NCI-H2107 treated with DMSO at 0.1 percent for 48 hours (cell line): ENCODE measurements at regions not wholly inside any gene's neighbourhood (a gene's known extent, or its start where the extent isn't known, plus 50 kb on each side); places are given as distances from the start of the nearest gene placed in this dataset.
"Not testable (repeated sequence)": the region's sequence is repeated elsewhere in the genome, so short reads cannot be mapped to it uniquely, and the experiment has no call there.

ENCODE experiments used
- DNase-seq: peaks from one replicate; lab custom pipeline; 2025; ENCODE audit not compliant: unreplicated experiment; lab: John Stamatoyannopoulos, UW

DNA sequence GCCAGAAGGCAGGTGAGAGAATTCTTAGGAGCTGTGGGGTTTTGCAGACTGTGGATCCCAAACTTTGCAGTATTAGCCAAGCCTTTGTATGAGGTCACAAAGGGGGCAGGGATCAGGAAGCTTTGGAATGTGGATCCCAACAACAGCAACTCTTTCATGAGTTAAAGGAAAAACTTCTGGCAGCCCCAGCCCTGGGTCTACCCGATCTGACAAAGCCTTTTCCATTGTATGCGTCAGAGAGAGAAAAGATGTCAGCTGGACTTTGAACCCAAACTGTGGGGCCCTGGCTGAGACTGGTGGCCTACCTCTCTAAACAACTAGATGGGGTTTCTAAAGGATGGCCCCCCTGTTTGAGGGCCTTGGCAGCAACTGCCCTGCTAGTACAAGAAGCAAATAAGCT, 101.8 kb upstream of the OSBPL11 start:
- not testable (repeated sequence) for DNase-seq

DNA sequence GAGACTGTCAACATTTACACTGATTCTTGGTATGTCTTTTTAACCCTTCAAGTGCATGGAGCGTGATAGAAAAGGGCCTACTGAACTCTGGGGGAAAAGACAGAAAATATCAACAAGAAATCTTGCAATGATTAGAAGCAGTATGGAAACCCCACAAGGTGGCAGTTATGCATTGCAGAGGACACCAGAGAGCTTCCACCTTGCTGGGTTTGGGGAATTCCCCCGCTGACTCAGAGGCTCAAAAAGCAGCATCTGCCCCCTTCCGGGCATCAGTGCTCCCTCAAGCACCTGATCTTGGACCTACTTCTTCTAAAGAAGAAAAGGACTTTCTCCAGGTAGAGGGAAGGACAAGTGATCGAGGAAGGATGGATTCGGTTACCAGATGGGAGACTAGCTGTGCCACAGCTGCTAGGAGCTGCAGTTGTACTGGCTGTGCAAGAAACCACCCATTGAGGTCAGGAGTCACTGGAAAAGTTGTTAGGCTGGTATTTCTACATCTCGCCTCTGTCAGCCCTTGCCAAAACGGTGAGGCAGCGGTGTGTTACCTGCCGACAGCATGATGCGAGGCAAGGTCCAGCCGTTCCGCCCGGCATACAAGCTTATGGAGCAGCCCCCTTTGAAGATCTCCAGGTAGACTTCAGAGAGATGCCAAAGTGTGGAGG, 102.8 kb upstream of the OSBPL11 start:
- not testable (repeated sequence) for DNase-seq

DNA sequence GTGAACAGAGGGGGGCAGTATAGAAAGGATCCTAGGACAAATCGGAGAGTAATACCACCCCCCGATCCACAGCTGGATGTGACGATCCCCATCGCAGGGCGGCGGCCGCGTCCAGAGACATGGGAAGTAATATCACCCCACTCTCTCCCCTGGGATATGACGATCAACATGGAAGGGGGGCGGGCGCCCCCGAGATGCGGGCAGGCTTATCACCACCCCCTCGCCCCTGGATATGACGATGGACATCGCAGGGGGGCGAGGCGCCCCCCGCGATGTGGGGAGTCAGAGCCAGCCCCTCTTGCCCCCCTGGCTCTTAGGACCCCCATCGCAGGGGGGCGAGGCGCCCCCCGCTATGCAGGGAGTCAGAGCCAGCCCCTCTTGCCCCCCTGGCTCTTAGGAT, 120.4 kb upstream of the OSBPL11 start:
- no peak for DNase-seq

DNA sequence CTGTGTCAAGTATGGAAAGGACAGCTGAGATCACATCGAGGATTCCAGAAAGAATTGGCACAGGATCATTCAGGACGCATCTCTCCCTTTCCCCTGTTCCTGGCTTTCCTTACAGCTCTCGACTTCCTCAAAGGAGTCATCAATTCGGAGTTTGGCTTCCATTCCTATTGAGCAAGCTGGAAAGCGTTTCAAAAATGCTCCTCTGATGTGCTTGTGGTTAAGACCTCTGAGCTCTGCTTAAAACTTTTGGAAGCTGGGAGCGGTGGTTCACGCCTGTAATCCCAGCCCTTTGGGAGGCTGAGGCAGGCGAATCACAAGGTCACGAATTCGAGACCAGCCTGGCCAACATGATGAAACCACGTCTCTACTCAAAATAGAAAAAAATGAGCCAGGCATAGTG, 136.9 kb upstream of the OSBPL11 start:
- DNase-seq, result not testable (repeated sequence)

DNA sequence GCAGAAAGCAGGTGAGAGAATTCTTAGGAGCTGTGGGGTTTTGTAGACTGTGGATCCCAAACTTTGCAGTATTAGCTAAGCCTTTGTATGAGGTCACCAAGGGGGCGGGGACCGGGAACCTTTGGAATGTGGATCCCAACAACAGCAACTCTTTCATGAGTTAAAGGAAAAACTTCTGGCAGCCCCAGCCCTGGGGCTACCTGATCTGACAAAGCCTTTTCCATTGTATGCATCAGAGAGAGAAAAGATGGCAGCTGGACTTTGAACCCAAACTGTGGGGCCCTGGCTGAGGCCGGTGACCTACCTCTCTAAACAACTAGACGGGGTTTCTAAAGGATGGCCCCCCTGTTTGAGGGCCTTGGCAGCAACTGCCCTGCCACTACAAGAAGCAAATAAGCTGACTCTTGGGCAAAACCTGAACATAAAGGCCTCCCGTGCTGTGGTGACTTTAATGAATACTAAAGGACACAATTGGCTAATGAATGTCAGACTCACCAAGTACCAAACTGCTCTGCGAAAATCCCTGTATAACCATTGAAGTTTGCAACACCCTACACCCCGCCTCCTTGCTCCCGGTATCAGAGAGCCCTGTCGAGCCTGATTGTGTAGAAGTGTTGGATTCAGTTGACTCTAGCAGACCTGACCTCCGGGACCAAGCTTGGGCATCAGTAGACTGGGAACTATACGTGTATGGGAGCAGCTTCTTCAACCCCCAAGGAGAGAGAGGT, 146.9 kb upstream of the OSBPL11 start:
- DNase-seq, result not testable (repeated sequence)

DNA sequence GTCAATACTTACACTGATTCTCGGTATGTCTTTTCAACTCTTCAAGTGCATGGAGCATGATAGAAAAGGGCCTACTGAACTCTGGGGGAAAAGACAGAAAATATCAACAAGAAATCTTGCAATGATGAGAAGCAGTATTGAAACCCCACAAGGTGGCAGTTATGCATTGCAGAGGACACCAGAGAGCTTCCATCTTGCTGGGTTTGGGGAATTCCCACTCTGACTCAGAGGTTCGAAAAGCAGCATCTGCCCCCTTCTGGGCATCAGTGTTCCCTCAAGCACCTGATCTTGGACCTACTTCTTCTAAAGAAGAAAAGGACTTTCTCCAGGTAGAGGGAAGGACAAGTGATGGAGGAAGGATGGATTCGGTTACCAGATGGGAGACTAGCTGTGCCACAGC, 147.5 kb upstream of the OSBPL11 start:
- DNase-seq, result not testable (repeated sequence)

DNA sequence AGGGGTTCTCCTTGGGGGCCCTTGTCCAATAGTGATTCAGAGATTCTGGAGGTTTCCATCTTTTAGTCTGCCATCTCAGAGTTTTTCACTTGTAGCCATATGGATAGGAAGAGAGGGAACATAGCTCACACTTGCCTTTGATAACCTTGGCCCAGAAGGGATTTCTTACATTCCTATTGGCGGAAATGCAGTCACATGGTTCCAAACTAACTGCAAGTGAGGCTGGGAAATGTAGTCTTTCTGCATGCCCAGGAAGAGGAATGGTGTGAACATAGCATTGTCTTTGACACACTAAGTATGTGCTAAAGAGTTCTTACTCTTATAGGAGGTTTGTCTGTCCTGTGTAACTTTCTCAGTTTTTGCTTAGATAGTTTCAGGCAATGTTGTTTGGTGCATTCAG, 161.8 kb upstream of the OSBPL11 start:
- not testable (repeated sequence) for DNase-seq

DNA sequence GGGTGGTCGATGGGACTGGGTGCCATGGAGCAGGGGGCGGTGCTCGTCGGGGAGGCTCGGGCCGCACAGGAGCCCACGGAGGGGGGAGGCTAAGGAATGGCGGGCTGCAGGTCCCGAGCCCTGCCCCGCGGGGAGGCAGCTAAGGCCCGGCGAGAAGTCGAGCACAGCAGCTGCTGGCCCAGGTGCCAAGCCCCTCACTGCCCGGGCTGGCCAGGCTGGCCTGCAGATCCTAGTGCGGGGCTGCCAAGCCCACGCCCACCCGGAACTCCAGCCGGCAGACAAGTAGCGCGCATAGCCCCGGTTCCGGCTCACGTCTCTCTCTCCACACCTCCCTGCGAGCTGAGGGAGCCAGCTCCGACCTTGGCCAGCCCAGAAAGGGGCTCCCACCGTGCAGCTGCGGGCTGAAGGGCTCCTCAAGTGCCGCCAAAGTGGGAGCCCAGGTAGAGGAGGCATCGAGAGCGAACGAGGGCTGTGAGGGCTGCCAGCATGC, 163.4 kb upstream of the OSBPL11 start:
- not testable (repeated sequence) for DNase-seq

DNA sequence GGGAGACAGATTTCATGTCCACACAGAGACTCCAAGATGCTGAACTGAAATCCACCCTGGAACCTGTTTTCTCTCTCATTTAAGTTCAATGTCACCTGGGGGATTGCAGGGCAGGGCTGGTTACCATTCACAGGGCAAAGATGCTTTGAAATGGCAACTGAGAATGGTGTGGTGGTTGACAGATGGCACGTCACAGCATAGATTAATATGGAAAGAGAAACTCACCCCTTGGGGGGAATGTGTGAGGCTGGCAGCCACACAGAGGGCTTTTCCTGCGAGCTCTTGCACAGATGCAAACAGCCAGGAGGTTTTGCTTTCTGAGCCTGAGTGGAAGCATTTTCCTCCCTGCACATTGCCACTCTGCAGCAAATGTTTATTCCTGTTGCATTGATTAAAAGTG, 167.3 kb upstream of the OSBPL11 start:
- DNase-seq, result not testable (repeated sequence)

DNA sequence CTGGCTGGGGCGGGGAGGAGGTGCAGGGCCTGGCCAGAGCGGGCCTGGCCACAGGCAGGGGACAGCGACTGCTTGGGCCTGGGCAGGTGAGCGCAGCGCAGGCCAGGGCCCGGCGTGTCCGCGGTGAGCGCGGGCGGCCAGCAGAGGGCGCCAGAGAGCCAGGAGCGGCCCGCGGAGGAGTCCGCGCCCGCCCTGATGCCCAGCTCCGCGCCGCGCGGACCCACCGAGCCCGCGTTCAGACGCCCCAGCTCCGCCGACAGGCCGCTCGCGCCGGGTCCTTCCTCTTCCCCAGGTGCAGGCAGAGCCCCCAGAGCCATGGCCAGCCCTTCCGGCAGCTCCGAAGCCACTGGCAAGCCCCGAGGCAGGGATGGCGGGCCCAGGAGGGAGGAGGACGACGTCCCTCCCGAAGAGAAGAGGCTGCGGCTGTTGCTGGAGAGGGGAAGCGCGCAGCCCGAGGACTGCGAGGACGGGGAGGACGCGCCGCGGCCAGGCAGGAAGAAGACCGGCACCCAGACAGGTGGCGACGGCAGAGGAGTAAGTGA, 171.1 kb upstream of the OSBPL11 start:
- not testable (repeated sequence) for DNase-seq

DNA sequence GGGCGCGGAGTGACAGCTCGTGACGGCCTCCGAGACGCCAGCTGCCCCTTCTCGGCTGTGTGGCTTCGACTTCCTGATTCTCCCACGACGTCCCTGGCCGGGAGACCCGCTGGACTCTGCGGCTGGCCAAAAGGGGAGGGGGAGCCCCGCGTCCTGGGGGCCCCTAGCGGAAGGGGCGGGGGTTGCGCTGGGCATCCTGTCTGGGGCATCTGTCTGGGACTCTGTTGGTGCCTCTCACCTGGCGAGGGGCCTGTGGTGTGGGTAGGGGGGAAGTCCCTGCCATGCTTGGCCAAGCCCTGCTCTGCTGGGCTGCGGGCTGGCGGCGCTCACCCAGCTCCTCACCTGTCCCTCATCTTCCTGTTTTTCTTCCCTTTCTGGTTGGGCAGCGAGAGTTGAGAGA, 171.6 kb upstream of the OSBPL11 start:
- DNase-seq, result not testable (repeated sequence)

DNA sequence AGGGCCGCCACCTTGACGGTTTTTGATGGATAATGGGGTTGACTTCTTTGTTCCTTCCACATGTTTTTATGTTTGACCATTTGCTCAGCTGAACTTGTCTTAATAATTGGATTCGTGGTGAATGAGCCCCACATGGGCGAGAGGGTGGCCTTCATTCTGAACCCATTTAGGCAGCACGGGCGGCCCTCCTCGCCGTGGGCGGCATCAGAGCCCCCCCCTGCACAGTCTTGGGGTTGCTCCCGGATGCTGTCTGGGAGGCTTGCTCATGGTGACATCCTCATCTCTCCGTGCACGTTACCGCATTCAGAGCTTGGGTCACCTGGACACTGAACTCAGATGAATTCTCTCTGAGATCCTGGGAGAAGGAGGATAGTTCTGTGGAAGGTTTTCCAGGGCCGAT, 172.3 kb upstream of the OSBPL11 start:
- DNase-seq, result no peak

DNA sequence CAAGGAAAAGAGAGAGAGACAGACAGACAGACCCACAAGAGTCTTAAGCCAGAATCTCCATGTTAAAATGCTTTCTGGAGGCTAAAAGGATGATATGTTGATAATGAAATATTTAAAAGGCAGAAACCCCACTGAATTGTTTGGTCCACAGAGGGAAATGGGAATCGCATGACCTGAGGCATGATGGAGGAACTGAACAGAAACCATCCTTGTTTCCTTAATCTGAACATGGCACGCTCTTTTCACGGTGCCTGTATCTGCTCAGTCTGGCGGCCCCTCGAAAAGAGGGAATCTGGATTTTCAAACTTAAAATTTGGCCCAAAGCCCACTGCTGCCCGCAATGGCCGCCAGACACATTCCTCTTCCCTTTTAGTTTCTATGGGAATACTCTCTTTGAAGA, 173.5 kb upstream of the OSBPL11 start:
- not testable (repeated sequence) for DNase-seq

DNA sequence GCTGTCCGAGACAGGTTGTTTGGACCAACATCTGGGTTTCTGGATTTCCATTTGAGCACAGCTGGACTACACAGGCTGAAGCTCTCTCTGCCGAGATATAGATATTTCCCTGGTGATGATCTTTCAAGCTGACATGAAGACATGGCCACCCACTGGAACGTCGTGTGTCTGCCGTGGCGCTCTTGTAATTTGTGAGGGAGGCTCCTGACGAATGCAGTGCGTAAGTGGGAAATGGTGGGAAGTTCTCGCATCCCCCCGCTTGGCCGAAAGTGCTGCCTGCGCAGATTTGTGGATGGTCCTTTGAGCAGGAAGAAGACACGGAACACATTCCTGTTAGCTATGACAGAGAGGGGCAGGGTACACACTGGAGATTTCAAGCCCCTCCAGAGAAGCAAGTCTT, 176.2 kb upstream of the OSBPL11 start:
- not testable (repeated sequence) for DNase-seq

DNA sequence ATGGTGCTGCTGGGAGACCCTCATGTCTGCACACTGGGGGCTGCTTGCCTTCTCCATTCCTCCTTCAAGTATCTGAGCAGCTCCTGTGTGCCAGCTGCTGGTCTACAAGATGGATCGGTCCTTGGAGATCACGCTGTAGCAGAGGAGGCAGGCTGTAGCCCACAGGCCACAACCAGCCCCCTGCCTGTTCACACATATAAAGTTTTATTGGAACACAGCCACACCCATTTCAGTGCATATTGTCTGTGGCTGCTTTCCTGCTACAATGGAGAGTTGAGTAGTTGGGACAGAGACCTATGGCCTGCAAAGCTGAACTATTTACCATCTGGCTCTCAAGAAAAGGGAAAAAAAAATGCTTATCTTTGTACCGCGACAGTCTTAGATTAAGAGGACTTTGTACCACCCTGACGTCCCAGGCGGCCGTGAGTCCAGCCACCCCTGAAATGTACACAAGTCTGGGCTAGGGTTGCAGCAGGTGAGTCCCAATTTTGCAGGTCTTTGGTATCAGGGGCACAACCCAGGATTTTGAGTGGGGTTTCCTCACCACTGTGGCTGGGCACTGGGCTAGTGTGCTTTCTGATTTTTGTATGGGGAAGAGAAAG, 179.2 kb upstream of the OSBPL11 start:
- DNase-seq, result not testable (repeated sequence)

DNA sequence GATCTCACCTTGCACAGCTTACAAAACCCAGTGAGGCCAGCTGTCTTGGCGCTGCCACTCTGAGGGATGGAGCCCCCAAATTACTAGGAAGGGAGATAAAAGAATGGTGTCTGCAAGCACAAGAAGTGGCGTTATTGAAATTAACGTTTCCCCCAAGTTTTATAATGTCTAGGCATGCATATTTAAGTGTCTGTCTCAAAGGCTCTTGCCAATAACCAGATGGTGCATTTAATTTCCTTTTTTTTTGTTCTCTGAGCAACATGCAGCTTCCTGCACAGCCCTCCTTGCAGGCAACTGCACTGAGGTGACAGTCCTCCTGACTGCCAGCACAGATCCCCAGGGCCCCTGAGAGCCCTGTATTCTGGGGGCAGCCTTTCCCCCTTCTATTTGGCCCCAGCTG, 179.8 kb upstream of the OSBPL11 start:
- not testable (repeated sequence) for DNase-seq

DNA sequence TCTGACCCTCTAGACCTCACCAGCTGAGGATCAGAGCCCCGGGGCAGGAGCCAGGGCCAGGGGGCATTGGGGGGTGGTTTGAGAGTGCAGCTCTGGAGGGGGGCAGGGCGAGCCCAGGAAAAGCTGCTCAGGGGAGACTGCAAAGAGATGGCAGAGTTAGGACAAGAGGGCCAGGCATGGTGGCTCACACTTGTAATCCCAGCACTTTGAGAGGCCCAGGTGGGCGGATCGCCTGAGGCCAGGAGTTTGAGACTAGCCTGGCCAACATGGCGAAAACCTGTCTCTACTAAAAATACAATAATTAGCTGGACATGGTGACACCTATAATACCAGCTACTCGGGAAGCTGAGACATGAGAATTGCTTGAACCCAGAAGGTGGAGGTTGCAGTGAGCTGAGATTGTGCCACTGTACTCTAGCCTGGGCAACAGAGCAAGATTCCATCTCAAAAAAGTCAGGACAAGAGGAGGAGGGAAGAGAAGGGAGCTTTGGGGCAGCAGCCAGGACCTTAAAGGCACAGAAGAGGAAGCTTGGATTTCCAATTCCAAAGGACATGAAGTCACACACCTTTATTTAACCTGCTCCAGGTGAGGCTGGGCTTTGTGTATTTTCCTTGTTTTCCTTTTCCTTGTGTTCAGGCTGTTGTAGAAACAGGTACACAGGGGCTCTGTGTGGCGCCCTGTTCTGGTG, 180.5 kb upstream of the OSBPL11 start:
- DNase-seq, result not testable (repeated sequence)

DNA sequence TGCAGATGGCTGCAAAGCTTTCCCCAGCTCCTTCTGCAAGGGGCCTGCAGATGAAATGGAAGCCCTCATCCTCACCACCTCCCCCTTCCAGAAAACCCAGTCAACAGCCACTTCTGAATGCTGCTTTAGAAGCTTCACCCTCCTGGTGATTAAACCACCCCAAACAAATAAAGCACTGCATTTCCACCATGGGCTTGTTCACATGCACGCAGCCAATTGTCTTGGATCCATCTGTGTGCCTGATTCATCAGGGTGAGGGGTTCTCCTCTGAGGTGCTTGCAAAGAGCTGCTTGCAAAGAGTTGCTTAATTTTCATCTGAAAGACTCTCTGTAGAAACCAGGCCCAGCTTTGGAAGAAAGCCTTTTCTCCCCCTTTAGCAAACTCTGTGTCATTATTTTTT, 184.0 kb upstream of the OSBPL11 start:
- not testable (repeated sequence) for DNase-seq

DNA sequence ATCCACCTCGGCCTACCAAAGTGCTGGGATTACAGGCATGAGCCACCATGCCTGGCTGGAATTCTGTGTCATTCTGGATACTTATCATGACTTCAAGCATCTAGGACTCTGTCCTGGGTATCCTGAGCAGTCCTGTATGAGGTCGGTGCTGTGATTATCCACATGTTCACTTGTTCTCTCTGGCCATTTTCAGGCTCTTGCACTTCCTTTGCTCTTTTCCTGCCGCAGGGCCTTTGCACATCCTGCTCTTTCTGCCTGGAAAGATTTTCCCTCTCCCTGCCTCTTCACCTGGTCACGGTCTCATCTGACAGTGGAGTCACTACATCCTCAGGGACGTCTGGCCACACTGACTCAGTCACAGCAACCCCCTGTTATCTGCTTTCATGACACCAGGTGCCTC, 184.6 kb upstream of the OSBPL11 start:
- not testable (repeated sequence) for DNase-seq

DNA sequence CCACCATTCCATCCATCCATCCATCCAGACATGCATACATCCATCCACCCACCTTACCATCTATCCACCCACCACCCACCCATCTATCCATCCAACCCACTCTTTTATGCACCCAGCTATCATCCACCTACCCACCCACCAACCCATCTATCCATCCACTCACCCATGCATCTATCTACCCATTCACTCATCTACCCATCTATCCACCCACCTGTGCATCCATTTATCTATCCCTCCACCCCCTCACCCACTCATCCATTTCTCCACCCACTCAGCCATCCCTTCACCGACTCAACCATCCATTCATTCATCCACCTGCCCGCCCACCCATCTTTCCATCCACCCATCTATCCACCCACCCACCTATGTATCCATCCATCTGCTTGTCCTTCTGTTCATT, 186.4 kb upstream of the OSBPL11 start:
- not testable (repeated sequence) for DNase-seq

DNA sequence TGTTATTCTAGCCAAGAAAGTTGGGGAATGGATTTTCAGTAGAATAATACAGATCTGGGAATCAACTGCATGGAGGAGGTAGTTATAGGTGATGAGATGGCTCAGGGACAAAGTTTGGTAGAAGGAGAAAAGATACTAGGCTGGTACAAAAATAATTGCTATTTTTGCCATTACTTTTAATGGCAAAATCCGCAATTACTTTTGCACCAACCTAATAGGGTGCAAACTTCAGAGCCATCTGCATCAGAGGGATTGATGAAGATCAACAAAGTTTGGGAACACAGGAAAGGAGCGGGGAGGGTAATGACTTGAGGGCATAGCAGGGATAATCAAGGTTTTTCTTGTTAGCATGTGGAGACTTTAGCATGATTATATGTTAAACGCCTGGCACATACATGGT, 178.7 kb upstream of the ROPN1B start:
- DNase-seq, result not testable (repeated sequence)
